ENCODE measurements at regions not wholly inside any gene's neighbourhood (a gene's known extent, or its start where the extent isn't known, plus 50 kb on each side); places are given as distances from the start of the nearest gene placed in this dataset.

DNA sequence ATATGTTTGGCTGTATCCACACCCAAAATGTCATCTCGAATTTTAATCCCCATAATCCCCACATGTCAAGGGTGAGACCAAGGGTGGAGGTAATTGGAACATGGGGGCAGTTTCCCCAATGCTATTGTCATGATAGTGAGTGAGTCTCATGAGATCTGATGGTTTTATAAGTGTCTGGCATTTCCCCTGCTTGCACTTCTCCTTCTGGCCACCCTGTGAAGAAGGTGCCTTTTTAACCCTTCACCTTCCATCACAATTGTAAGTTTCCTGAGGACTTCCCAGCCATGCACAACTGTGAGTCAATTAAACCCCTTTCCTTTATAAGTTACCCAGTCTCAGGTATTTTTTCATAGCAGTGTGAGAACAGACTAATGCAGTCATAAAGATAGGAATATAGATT lies 216.7 kb upstream of the SSTR1 start:
- POLR2A ChIA-PET (ENCODE audit: low non-redundant PET): no interaction called here
- no peaks in the 10 kb centered on the region for H3K27me3 ChIP-seq (replicated peaks; ENCODE audit: insufficient read depth, low read depth, low read length, poor library complexity)
- H3K36me3 ChIP-seq (ENCODE audit: insufficient read depth, low read length, poor library complexity, severe bottlenecking): no peaks in the 10 kb centered on the region
- no peak overlapping the region for H3K27ac ChIP-seq (ENCODE audit: low read depth, low read length, poor library complexity, severe bottlenecking)
- no peak overlapping the region for H3K4me3 ChIP-seq (ENCODE audit: low read depth, low read length, poor library complexity, severe bottlenecking)
- BruUV-seq (replicated peaks): no TSS peak
- TF ChIP-seq EZH2 (IDR thresholded peaks at IDR 0.05; ENCODE audit: borderline replicate concordance, low read depth, low read length, poor library complexity, severe bottlenecking): no peak
- TF ChIP-seq, protein P1, sequence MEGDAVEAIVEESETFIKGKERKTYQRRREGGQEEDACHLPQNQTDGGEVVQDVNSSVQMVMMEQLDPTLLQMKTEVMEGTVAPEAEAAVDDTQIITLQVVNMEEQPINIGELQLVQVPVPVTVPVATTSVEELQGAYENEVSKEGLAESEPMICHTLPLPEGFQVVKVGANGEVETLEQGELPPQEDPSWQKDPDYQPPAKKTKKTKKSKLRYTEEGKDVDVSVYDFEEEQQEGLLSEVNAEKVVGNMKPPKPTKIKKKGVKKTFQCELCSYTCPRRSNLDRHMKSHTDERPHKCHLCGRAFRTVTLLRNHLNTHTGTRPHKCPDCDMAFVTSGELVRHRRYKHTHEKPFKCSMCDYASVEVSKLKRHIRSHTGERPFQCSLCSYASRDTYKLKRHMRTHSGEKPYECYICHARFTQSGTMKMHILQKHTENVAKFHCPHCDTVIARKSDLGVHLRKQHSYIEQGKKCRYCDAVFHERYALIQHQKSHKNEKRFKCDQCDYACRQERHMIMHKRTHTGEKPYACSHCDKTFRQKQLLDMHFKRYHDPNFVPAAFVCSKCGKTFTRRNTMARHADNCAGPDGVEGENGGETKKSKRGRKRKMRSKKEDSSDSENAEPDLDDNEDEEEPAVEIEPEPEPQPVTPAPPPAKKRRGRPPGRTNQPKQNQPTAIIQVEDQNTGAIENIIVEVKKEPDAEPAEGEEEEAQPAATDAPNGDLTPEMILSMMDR (conservative IDR thresholded peaks at IDR 0.05; ENCODE audit: low read depth, low read length): no peak
- CTCF ChIA-PET: no interaction called here
- no peak for DNase-seq (ENCODE audit: low spot score)
- peaks cover 5% of the 10 kb centered on the region for H3K9me3 ChIP-seq (ENCODE audit: low read depth, low read length, poor library complexity, severe bottlenecking)
- intact Hi-C loops (cut with micrococcal nuclease; ENCODE audit: unreplicated experiment): no loop called here
- no peaks in the 10 kb centered on the region for H3K4me1 ChIP-seq (ENCODE audit: insufficient read depth, low read length, poor library complexity, severe bottlenecking)

DNA sequence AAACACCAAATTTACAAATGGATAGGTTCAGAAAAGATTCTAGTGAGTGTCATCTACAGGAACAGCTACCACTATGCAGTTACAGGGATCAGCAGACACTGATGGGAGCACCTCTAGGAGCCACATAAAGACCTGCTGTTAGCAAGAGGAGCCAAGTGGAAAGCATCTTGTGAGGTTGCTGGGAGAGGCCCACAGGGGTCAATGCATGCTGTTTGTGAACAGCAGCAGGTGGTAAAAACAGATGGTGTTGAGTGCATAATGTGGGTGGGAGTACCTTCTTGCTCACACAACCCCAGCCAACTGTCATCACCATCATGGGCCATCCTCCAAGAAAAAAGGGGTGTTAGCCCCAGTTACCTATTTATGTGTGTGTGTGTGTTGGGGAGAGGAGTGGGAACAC lies 215.2 kb upstream of the SSTR1 start:
- Histone ChIP-seq H3K27ac (ENCODE audit: low read depth, low read length, poor library complexity, severe bottlenecking) (no peak overlapping the region), H3K27me3 (replicated peaks; ENCODE audit: insufficient read depth, low read depth, low read length, poor library complexity) (no peaks in the 10 kb centered on the region), H3K4me3 (ENCODE audit: low read depth, low read length, poor library complexity, severe bottlenecking) (no peak overlapping the region), H3K4me1 (ENCODE audit: insufficient read depth, low read length, poor library complexity, severe bottlenecking) (no peaks in the 10 kb centered on the region), H3K9me3 (ENCODE audit: low read depth, low read length, poor library complexity, severe bottlenecking) (peaks cover 5% of the 10 kb centered on the region), H3K36me3 (ENCODE audit: insufficient read depth, low read length, poor library complexity, severe bottlenecking) (no peaks in the 10 kb centered on the region)
- no peak for TF ChIP-seq EZH2 (IDR thresholded peaks at IDR 0.05; ENCODE audit: borderline replicate concordance, low read depth, low read length, poor library complexity, severe bottlenecking)
- TF ChIP-seq, protein P1 (conservative IDR thresholded peaks at IDR 0.05; ENCODE audit: low read depth, low read length): no peak
- intact Hi-C loops (cut with micrococcal nuclease; ENCODE audit: unreplicated experiment): no loop called here
- no TSS peak for BruUV-seq (replicated peaks)
- no peak for DNase-seq (ENCODE audit: low spot score)
- POLR2A ChIA-PET (ENCODE audit: low non-redundant PET): no interaction called here
- CTCF ChIA-PET: no interaction called here

DNA sequence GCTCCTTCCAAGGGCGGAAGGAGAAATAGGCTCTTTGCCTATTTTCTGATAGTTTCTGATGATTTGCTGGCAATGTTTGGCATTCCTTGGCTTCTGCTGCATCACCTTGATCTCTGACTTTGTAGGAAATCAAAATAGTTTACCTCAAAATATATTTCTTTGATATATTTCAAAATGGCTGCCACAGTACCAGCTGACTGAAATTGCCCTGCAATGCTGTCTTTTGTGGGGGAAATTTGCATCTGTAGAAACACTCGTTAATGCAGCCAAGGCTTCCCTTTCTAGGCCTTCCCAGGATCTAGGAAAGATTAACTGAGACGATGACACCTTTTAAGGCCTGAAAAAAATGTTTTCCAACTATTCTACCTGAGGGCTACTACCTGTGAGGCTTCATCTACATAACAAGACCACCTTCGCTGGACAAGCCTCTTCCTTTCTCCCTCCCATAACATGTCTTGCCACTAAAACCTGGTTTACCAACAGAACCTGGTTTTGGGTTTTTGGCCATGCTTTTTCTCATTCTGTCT lies 212.8 kb upstream of the SSTR1 start:
- ChIA-PET POLR2A (ENCODE audit: low non-redundant PET) (no interaction called here), CTCF (no interaction called here)
- no TSS peak for BruUV-seq (replicated peaks)
- intact Hi-C loops (cut with micrococcal nuclease; ENCODE audit: unreplicated experiment): no loop called here
- TF ChIP-seq, protein P1 (conservative IDR thresholded peaks at IDR 0.05; ENCODE audit: low read depth, low read length): no peak
- no peak for TF ChIP-seq EZH2 (IDR thresholded peaks at IDR 0.05; ENCODE audit: borderline replicate concordance, low read depth, low read length, poor library complexity, severe bottlenecking)
- H3K36me3 ChIP-seq (ENCODE audit: insufficient read depth, low read length, poor library complexity, severe bottlenecking): no peaks in the 10 kb centered on the region
- no peaks in the 10 kb centered on the region for H3K27me3 ChIP-seq (replicated peaks; ENCODE audit: insufficient read depth, low read depth, low read length, poor library complexity)
- H3K4me3 ChIP-seq (ENCODE audit: low read depth, low read length, poor library complexity, severe bottlenecking): no peak overlapping the region
- peaks cover 5% of the 10 kb centered on the region for H3K9me3 ChIP-seq (ENCODE audit: low read depth, low read length, poor library complexity, severe bottlenecking)
- DNase-seq (ENCODE audit: low spot score): no peak
- H3K4me1 ChIP-seq (ENCODE audit: insufficient read depth, low read length, poor library complexity, severe bottlenecking): no peaks in the 10 kb centered on the region
- no peak overlapping the region for H3K27ac ChIP-seq (ENCODE audit: low read depth, low read length, poor library complexity, severe bottlenecking)
